GM13977 (cell line): ENCODE measurements at regions not wholly inside any gene's neighbourhood (a gene's known extent, or its start where the extent isn't known, plus 50 kb on each side); places are given as distances from the start of the nearest gene placed in this dataset.

Source experiments
- DNase-seq: peaks from one replicate; pipeline ENCODE4 v3.0.0; 2012; ENCODE audit warnings: low spot score
- CTCF ChIP-seq: IDR thresholded peaks from 2 replicates; pipeline ENCODE4 v1.5.1; 2012; ENCODE audit warnings: mild to moderate bottlenecking, control low read depth; ENCODE audit not compliant: insufficient read depth; ENCODE audit errors: extremely low read depth, missing control alignments
- in situ Hi-C: fragments of 300-500 bp; cut with MboI; formaldehyde crosslinking; loops from one replicate; pipeline ENCODE4 v1.12.0; 2022; ENCODE audit warnings: low sequenced_read_pairs, low pct_unique_long_range_greater_than_20kb, mixed read lengths, inconsistent platforms; ENCODE audit not compliant: unreplicated experiment

- no peak for DNase-seq
- no peak for TF ChIP-seq CTCF
- in situ Hi-C loops = no loop called here
These were observed 490.5 kb upstream of the ANKRD30A start for GRCh38 chr10:36634916-36635315.

- DNase-seq = no peak
- TF ChIP-seq CTCF = no peak
- in situ Hi-C loops = no loop called here
These were observed 495.1 kb upstream of the ANKRD30A start for GRCh38 chr10:36630267-36630666.

GRCh38 chr10:36629476-36629875, 495.9 kb upstream of the ANKRD30A start:
- in situ Hi-C loops = no loop called here
- no peak for DNase-seq
- TF ChIP-seq CTCF = no peak

- no peak for DNase-seq
- TF ChIP-seq CTCF = no peak
- in situ Hi-C loops = no loop called here
These were observed 500.8 kb upstream of the ANKRD30A start for GRCh38 chr10:36624551-36625100.

- TF ChIP-seq CTCF = no peak
- in situ Hi-C loops = no loop called here
- no peak for DNase-seq
These were observed 504.1 kb upstream of the ANKRD30A start for GRCh38 chr10:36621346-36621745.

- DNase-seq = no peak
- no peak for TF ChIP-seq CTCF
- in situ Hi-C loops = no loop called here
These were observed 513.0 kb upstream of the ANKRD30A start for GRCh38 chr10:36612436-36612835.

GRCh38 chr10:36608866-36609265, 516.5 kb upstream of the ANKRD30A start:
- in situ Hi-C loops = no loop called here
- TF ChIP-seq CTCF = no peak
- no peak for DNase-seq
